ENCODE measurements at regions not wholly inside any gene's neighbourhood (a gene's known extent, or its start where the extent isn't known, plus 50 kb on each side); places are given as distances from the start of the nearest gene placed in this dataset.
"Not testable (repeated sequence)": the region's sequence is repeated elsewhere in the genome, so short reads cannot be mapped to it uniquely, and the experiment has no call there.

GRCh38 chr11:90594658-90595057 lies 371.8 kb upstream of the CHORDC1 start:
- no peak for TF ChIP-seq CTCF (IDR thresholded peaks at IDR 0.05; ENCODE audit: borderline replicate concordance, insufficient read depth, low read depth, low read length)
- no peak overlapping the region for H3K4me3 ChIP-seq (ENCODE audit: low read depth, low read length)

GRCh38 chr11:90593099-90593498 lies 370.2 kb upstream of the CHORDC1 start:
- no peak for TF ChIP-seq CTCF (IDR thresholded peaks at IDR 0.05; ENCODE audit: borderline replicate concordance, insufficient read depth, low read depth, low read length)
- H3K4me3 ChIP-seq (ENCODE audit: low read depth, low read length): no peak overlapping the region

DNA sequence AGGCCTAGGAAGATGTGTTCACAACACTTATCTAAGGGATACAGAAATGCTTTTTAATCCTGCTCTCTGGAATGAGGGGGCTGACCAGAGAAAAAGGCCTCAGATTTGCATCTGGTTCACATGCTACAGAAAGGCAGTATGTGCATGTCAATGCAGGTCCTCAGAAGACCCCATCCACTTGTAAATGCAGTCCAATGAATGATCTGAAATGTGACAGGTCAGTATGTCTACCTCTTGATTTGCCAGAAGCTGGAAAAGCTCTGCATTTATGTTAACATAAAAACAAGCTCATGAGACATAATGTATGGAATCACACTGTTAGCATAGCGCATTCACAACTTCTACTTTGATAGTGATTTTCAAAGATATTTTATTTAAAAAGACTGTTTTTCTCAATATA lies 367.4 kb upstream of the CHORDC1 start:
- no peak overlapping the region for H3K4me3 ChIP-seq (ENCODE audit: low read depth, low read length)
- TF ChIP-seq CTCF (IDR thresholded peaks at IDR 0.05; ENCODE audit: borderline replicate concordance, insufficient read depth, low read depth, low read length): no peak

DNA sequence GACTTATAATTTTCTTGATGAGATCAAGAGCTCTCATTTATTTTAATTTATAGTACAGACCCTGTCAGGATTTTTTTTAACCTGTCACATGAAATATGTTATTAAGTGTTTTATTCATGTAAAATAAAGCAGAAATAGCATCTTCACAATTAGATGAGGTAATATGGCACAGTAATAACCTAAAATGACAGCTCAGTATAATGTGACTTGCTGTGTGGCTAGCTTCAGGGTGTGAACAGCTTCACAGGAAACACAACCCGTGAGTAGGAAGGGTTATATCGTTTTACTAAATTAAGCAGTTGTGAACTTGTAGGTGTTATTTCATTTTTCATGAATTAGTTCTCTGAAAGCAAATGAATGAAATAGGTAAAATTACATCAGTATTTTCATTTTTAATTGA lies 366.9 kb upstream of the CHORDC1 start:
- H3K4me3 ChIP-seq (ENCODE audit: low read depth, low read length): no peak overlapping the region
- no peak for TF ChIP-seq CTCF (IDR thresholded peaks at IDR 0.05; ENCODE audit: borderline replicate concordance, insufficient read depth, low read depth, low read length)

DNA sequence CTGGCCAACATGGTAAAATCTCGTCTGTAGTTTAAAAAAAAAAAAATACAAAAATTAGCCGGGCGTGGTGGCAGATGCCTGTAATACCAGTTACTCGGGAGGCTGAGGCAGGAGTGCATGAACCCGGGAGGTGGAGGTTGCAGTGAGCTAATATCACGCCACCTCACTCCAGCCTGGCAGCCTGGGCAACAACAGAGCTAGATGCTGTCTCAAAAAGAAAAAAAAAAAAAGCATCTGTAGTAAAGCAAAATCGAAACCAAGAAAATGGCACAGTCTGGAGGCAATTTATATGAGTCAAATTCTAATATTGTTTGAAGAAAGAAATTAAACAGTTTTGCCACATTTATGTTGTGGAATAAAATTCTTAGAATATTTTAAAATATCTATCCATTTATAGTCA lies 365.0 kb upstream of the CHORDC1 start:
- no peak overlapping the region for H3K4me3 ChIP-seq (ENCODE audit: low read depth, low read length)
- TF ChIP-seq CTCF (IDR thresholded peaks at IDR 0.05; ENCODE audit: borderline replicate concordance, insufficient read depth, low read depth, low read length): no peak

DNA sequence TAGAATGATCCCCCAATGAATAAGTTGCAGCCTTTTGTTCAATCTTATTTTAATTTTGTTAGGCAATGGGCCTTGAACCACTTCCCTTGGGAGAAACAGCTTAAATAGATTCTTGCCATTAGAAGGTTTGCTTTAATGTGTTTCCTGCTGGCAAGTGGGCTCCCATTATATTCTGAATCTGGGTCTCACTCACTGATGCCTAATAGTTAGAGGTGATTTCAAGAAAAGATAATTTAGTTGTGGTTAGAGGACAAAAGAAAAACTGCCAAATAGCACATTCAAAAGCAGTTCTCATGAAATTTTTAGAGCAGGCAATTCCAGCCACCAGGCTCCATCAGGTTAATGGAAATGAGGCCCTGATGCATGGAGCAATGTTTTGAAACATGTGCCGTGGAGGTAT lies 362.6 kb upstream of the CHORDC1 start:
- no peak for TF ChIP-seq CTCF (IDR thresholded peaks at IDR 0.05; ENCODE audit: borderline replicate concordance, insufficient read depth, low read depth, low read length)
- no peak overlapping the region for H3K4me3 ChIP-seq (ENCODE audit: low read depth, low read length)

GRCh38 chr11:90582999-90583398 lies 360.1 kb upstream of the CHORDC1 start:
- not testable (repeated sequence) for H3K4me3 ChIP-seq (ENCODE audit: low read depth, low read length)

DNA sequence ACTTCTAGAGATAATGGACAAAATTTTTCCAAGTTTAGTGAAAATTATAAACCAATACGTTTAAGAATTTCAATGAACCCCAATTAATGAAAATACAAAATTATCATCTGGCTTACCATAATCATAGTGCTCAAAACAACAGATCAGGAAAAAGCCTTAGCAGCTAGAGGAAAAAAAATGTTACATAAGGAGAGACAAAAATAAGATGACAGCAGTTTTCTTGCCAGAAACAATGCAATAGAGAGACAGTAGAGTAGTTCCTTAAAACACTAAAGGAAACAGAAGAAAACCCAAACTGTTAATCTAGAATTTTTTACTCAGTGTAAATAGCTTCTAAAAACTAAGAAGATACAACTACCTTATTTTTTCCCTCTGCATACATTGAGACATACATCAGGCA lies 341.7 kb upstream of the CHORDC1 start:
- TF ChIP-seq CTCF (IDR thresholded peaks at IDR 0.05; ENCODE audit: borderline replicate concordance, insufficient read depth, low read depth, low read length): no peak
- no peak overlapping the region for H3K4me3 ChIP-seq (ENCODE audit: low read depth, low read length)
